ENCODE measurements at regions not wholly inside any gene's neighbourhood (a gene's known extent, or its start where the extent isn't known, plus 50 kb on each side); places are given as distances from the start of the nearest gene placed in this dataset.

GRCh38 chr16:87218281-87219055 lies 98.7 kb downstream of the C16orf95 start:
- Mint-ChIP-seq H3K27ac (no peak overlapping the region), H3K36me3 (no peaks in the 10 kb centered on the region), H3K9me3 (no peaks in the 10 kb centered on the region), H3K4me1 (no peaks in the 10 kb centered on the region), H3K27me3 (no peaks in the 10 kb centered on the region), H3K4me3 (no peak overlapping the region)

- Mint-ChIP-seq H3K27me3 (no peaks in the 10 kb centered on the region), H3K27ac (no peak overlapping the region), H3K9me3 (no peaks in the 10 kb centered on the region), H3K36me3 (no peaks in the 10 kb centered on the region), H3K4me3 (no peak overlapping the region), H3K4me1 (no peaks in the 10 kb centered on the region)
Observed at GRCh38 chr16:87219287-87219909, 97.8 kb downstream of the C16orf95 start.

- H3K9me3 Mint-ChIP-seq, result no peaks in the 10 kb centered on the region
- no peak overlapping the region for H3K27ac Mint-ChIP-seq
- H3K36me3 Mint-ChIP-seq, result no peaks in the 10 kb centered on the region
- H3K4me1 Mint-ChIP-seq, result no peaks in the 10 kb centered on the region
- H3K27me3 Mint-ChIP-seq, result no peaks in the 10 kb centered on the region
- H3K4me3 Mint-ChIP-seq, result no peak overlapping the region
Observed at GRCh38 chr16:87221633-87222032, 95.6 kb downstream of the C16orf95 start.

GRCh38 chr16:87222335-87222734 lies 94.9 kb downstream of the C16orf95 start:
- H3K36me3 Mint-ChIP-seq, result no peaks in the 10 kb centered on the region
- H3K4me1 Mint-ChIP-seq, result no peaks in the 10 kb centered on the region
- no peaks in the 10 kb centered on the region for H3K27me3 Mint-ChIP-seq
- H3K27ac Mint-ChIP-seq, result no peak overlapping the region
- H3K9me3 Mint-ChIP-seq, result no peaks in the 10 kb centered on the region
- H3K4me3 Mint-ChIP-seq, result no peak overlapping the region

- no peaks in the 10 kb centered on the region for H3K27me3 Mint-ChIP-seq
- H3K36me3 Mint-ChIP-seq, result no peaks in the 10 kb centered on the region
- H3K4me1 Mint-ChIP-seq, result no peaks in the 10 kb centered on the region
- H3K27ac Mint-ChIP-seq, result no peak overlapping the region
- no peak overlapping the region for H3K4me3 Mint-ChIP-seq
- no peaks in the 10 kb centered on the region for H3K9me3 Mint-ChIP-seq
Observed at GRCh38 chr16:87223656-87224248, 93.4 kb downstream of the C16orf95 start.

- H3K36me3 Mint-ChIP-seq, result no peaks in the 10 kb centered on the region
- no peak overlapping the region for H3K4me3 Mint-ChIP-seq
- H3K27ac Mint-ChIP-seq, result no peak overlapping the region
- H3K27me3 Mint-ChIP-seq, result no peaks in the 10 kb centered on the region
- H3K9me3 Mint-ChIP-seq, result no peaks in the 10 kb centered on the region
- H3K4me1 Mint-ChIP-seq, result no peaks in the 10 kb centered on the region
Observed at GRCh38 chr16:87226926-87227295, 90.3 kb downstream of the C16orf95 start.

GRCh38 chr16:87227296-87227951 lies 89.8 kb downstream of the C16orf95 start:
- H3K36me3 Mint-ChIP-seq, result no peaks in the 10 kb centered on the region
- H3K27ac Mint-ChIP-seq, result no peak overlapping the region
- no peaks in the 10 kb centered on the region for H3K9me3 Mint-ChIP-seq
- no peak overlapping the region for H3K4me3 Mint-ChIP-seq
- no peaks in the 10 kb centered on the region for H3K27me3 Mint-ChIP-seq
- H3K4me1 Mint-ChIP-seq, result no peaks in the 10 kb centered on the region

GRCh38 chr16:87228363-87228762 lies 88.8 kb downstream of the C16orf95 start:
- no peaks in the 10 kb centered on the region for H3K36me3 Mint-ChIP-seq
- H3K27me3 Mint-ChIP-seq, result peaks cover 1% of the 10 kb centered on the region
- H3K4me1 Mint-ChIP-seq, result no peaks in the 10 kb centered on the region
- H3K27ac Mint-ChIP-seq, result no peak overlapping the region
- no peaks in the 10 kb centered on the region for H3K9me3 Mint-ChIP-seq
- no peak overlapping the region for H3K4me3 Mint-ChIP-seq

GRCh38 chr16:87229230-87230188 lies 87.7 kb downstream of the C16orf95 start:
- Mint-ChIP-seq H3K27me3 (peaks cover 1% of the 10 kb centered on the region), H3K9me3 (no peaks in the 10 kb centered on the region), H3K36me3 (no peaks in the 10 kb centered on the region), H3K4me3 (no peak overlapping the region), H3K4me1 (no peaks in the 10 kb centered on the region), H3K27ac (no peak overlapping the region)

- peaks cover 5% of the 10 kb centered on the region for H3K27me3 Mint-ChIP-seq
- no peak overlapping the region for H3K4me3 Mint-ChIP-seq
- no peaks in the 10 kb centered on the region for H3K36me3 Mint-ChIP-seq
- H3K27ac Mint-ChIP-seq, result no peak overlapping the region
- peaks cover 1% of the 10 kb centered on the region for H3K4me1 Mint-ChIP-seq
- H3K9me3 Mint-ChIP-seq, result no peaks in the 10 kb centered on the region
Observed at GRCh38 chr16:87230571-87230970, 86.6 kb downstream of the C16orf95 start.

- peaks cover 9% of the 10 kb centered on the region for H3K27me3 Mint-ChIP-seq
Observed at GRCh38 chr16:87231295-87231694, 85.9 kb downstream of the C16orf95 start.

GRCh38 chr16:87231911-87232310 lies 85.3 kb downstream of the C16orf95 start:
- Mint-ChIP-seq H3K36me3 (no peaks in the 10 kb centered on the region), H3K4me1 (peaks cover 10% of the 10 kb centered on the region), H3K9me3 (no peaks in the 10 kb centered on the region), H3K4me3 (no peak overlapping the region), H3K27me3 (peaks cover 11% of the 10 kb centered on the region), H3K27ac (no peak overlapping the region)

More at GRCh38 chr16:87231295-87231694, 85.9 kb downstream of the C16orf95 start:
- Mint-ChIP-seq H3K9me3 (no peaks in the 10 kb centered on the region), H3K27ac (no peak overlapping the region), H3K4me1 (peaks cover 6% of the 10 kb centered on the region), H3K4me3 (no peak overlapping the region), H3K36me3 (no peaks in the 10 kb centered on the region)

GRCh38 chr16:87233928-87234327 lies 83.3 kb downstream of the C16orf95 start:
- Mint-ChIP-seq H3K36me3 (no peaks in the 10 kb centered on the region), H3K27me3 (peaks cover 15% of the 10 kb centered on the region), H3K4me3 (no peak overlapping the region), H3K4me1 (peaks cover 12% of the 10 kb centered on the region), H3K9me3 (no peaks in the 10 kb centered on the region), H3K27ac (peak overlapping the region; percentile 66)

- Mint-ChIP-seq H3K4me1 (peaks cover 12% of the 10 kb centered on the region), H3K27ac (no peak overlapping the region), H3K27me3 (peaks cover 15% of the 10 kb centered on the region), H3K9me3 (no peaks in the 10 kb centered on the region), H3K4me3 (no peak overlapping the region), H3K36me3 (no peaks in the 10 kb centered on the region)
Observed at GRCh38 chr16:87234601-87235000, 82.6 kb downstream of the C16orf95 start.

All from activated naive CD4-positive, alpha-beta T cell treated with anti-CD3 and anti-CD28 coated beads, Interleukin-2, amount 50 U/mL, for 24 hours (primary cell).